SK-N-SH (cell line): ENCODE measurements at regions not wholly inside any gene's neighbourhood (a gene's known extent, or its start where the extent isn't known, plus 50 kb on each side); places are given as distances from the start of the nearest gene placed in this dataset.

Experiments
- CTCF ChIA-PET: fragments of 300-600, 350-600 bp; formaldehyde crosslinking; extraction: SDS; loops from one replicate; lab custom pipeline; 2021; lab: Yijun Ruan, JAX
- POLR2A ChIA-PET: fragments of 350-600 bp; sonication (Branson Sonifier 250); formaldehyde crosslinking; extraction: SDS; loops from one replicate; lab custom pipeline; 2020; ENCODE audit warnings: antibody characterized with exemption, inconsistent platforms; lab: Yijun Ruan, JAX
- DNase-seq: peaks from one replicate; pipeline ENCODE4 v3.0.0; 2012
- H2AFZ ChIP-seq: fragments of 200-600 bp; sonication (generic); 2 replicates; pipeline ENCODE4 v1.8.1; 2016; ENCODE audit warnings: antibody characterized with exemption, mild to moderate bottlenecking, low read depth
- H3F3A ChIP-seq: fragments of 200-600 bp; sonication (generic); replicated peaks from 2 replicates; pipeline ENCODE3; 2016; ENCODE audit warnings: antibody characterized with exemption, mild to moderate bottlenecking; ENCODE audit not compliant: insufficient read depth
- H3K27ac ChIP-seq, 2 experiments: fragments of 200-500 bp in 1 of 2; fragments of 200-600 bp in 1 of 2; sonication (Bioruptor generic) in 1 of 2; sonication (generic), shearing (Covaris generic) in 1 of 2; 2 replicates each; pipeline versions ENCODE4 v1.5.1 to v1.6.1; 2014 to 2016; ENCODE audit warnings: low read depth in 2 of 2, inconsistent platforms in 1 of 2, low read length in 1 of 2, mild to moderate bottlenecking in 1 of 2, mixed read lengths in 1 of 2
- H3K27me3 ChIP-seq: fragments of 200-600 bp; sonication (generic), shearing (Covaris generic); 2 replicates; pipeline ENCODE4 v1.6.1; 2016; ENCODE audit warnings: mixed run types; ENCODE audit not compliant: insufficient read depth
- H3K36me3 ChIP-seq, 2 experiments: fragments of 200-500 bp in 1 of 2; fragments of 200-600 bp in 1 of 2; sonication (Bioruptor generic) in 1 of 2; sonication (generic) in 1 of 2; replicated peaks in 1 of 2; 2 replicates each; pipeline versions ENCODE3 to v1.5.1; 2014 to 2016; ENCODE audit warnings: low read length in 1 of 2, mild to moderate bottlenecking in 1 of 2; ENCODE audit not compliant: insufficient read depth in 2 of 2, control insufficient read depth in 1 of 2
- H3K4me1 ChIP-seq, 2 experiments: fragments of 200-500 bp in 1 of 2; fragments of 200-600 bp in 1 of 2; sonication (Bioruptor generic) in 1 of 2; sonication (generic), shearing (Covaris generic) in 1 of 2; 2 replicates each; pipeline versions ENCODE4 v1.5.1 to v1.6.1; 2014 to 2016; ENCODE audit warnings: low read depth in 1 of 2, low read length in 1 of 2, mixed run types in 1 of 2; ENCODE audit not compliant: insufficient read depth in 2 of 2, control insufficient read depth in 1 of 2
- H3K4me2 ChIP-seq: fragments of 200-600 bp; sonication (generic), shearing (Covaris generic); 2 replicates; pipeline ENCODE4 v1.6.1; 2017; ENCODE audit warnings: mixed run types
- H3K4me3 ChIP-seq, 2 experiments: fragments of 200-500 bp in 1 of 2; fragments of 200-600 bp in 1 of 2; sonication (Bioruptor generic) in 1 of 2; sonication (generic), shearing (Covaris generic) in 1 of 2; 2 replicates each; pipeline versions ENCODE4 v1.5.1 to v1.8.1; 2014 to 2016; ENCODE audit warnings: low read depth in 2 of 2, inconsistent platforms in 1 of 2, low read length in 1 of 2, mild to moderate bottlenecking in 1 of 2, mixed read lengths in 1 of 2, moderate library complexity in 1 of 2
- H3K79me2 ChIP-seq: fragments of 200-600 bp; sonication (generic); 2 replicates; pipeline ENCODE4 v1.8.1; 2017; ENCODE audit warnings: mild to moderate bottlenecking; ENCODE audit not compliant: insufficient read depth
- H3K9ac ChIP-seq: fragments of 200-600 bp; sonication (generic); 2 replicates; pipeline ENCODE4 v1.6.1; 2017; ENCODE audit warnings: mixed run types
- H3K9me2 ChIP-seq: fragments of 200-600 bp; sonication (generic); 2 replicates; pipeline ENCODE4 v1.6.1; 2017; ENCODE audit warnings: mixed run types
- H3K9me3 ChIP-seq: fragments of 200-600 bp; sonication (generic); 2 replicates; pipeline ENCODE4 v1.6.1; 2017; ENCODE audit warnings: mixed run types, mild to moderate bottlenecking, moderate library complexity
- H4K20me1 ChIP-seq: fragments of 200-600 bp; sonication (generic); 2 replicates; pipeline ENCODE4 v1.6.1; 2017; ENCODE audit warnings: mild to moderate bottlenecking, mixed run types; ENCODE audit not compliant: insufficient read depth
- ELF1 ChIP-seq: IDR thresholded peaks from 2 replicates; pipeline ENCODE4 v1.4.0; 2012
- EP300 ChIP-seq, 2 experiments: IDR thresholded peaks; 2 replicates each; pipeline versions ENCODE4 v1.4.0 to v1.6.1; 2012; ENCODE audit warnings: borderline replicate concordance in 1 of 2, low read depth in 1 of 2, low read length in 1 of 2
- FOSL2 ChIP-seq: IDR thresholded peaks from 2 replicates; pipeline ENCODE4 v1.4.0; 2012; ENCODE audit warnings: low read depth, mild to moderate bottlenecking, moderate library complexity, borderline replicate concordance
- FOXM1 ChIP-seq: IDR thresholded peaks from 2 replicates; pipeline ENCODE4 v1.4.0; 2012; ENCODE audit warnings: low read depth, mild to moderate bottlenecking
- GATA2 ChIP-seq: sonication (generic); formaldehyde crosslinking; IDR thresholded peaks from 2 replicates; pipeline ENCODE4 v1.5.0; 2020; ENCODE audit warnings: mild to moderate bottlenecking, missing genetic modification reagents
- IRF3 ChIP-seq: fragments of 150-350 bp; IDR thresholded peaks from 2 replicates; pipeline ENCODE4 v1.6.1; 2016; ENCODE audit warnings: mild to moderate bottlenecking, low read depth, low read length
- JUND ChIP-seq: IDR thresholded peaks from 2 replicates; pipeline ENCODE4 v1.4.0; 2012
- MEF2A ChIP-seq: IDR thresholded peaks from 2 replicates; pipeline ENCODE4 v1.4.0; 2012; ENCODE audit warnings: low read depth, borderline replicate concordance
- MXI1 ChIP-seq: IDR thresholded peaks from 2 replicates; pipeline ENCODE4 v1.6.1; 2012; ENCODE audit warnings: mild to moderate bottlenecking, low read depth, low read length, improper control_type of control experiment
- NFIC ChIP-seq: IDR thresholded peaks from 2 replicates; pipeline ENCODE4 v1.4.0; 2012; ENCODE audit warnings: borderline replicate concordance
- POLR2AphosphoS5 ChIP-seq: IDR thresholded peaks from 2 replicates; pipeline ENCODE4 v1.6.1; 2012; ENCODE audit warnings: low read depth, low read length
- RAD21 ChIP-seq: IDR thresholded peaks from 2 replicates; pipeline ENCODE4 v1.6.1; 2012; ENCODE audit warnings: mild to moderate bottlenecking, low read length
- RCOR1 ChIP-seq: fragments of 150-350 bp; IDR thresholded peaks from 2 replicates; pipeline ENCODE4 v1.6.1; 2017; ENCODE audit warnings: antibody characterized with exemption, low read length
- SIN3A ChIP-seq: IDR thresholded peaks from 2 replicates; pipeline ENCODE4 v1.6.1; 2012; ENCODE audit warnings: low read depth, mild to moderate bottlenecking, low read length, moderate library complexity, borderline replicate concordance
- SMC3 ChIP-seq: IDR thresholded peaks from 2 replicates; pipeline ENCODE4 v1.6.1; 2012; ENCODE audit warnings: low read depth, low read length, improper control_type of control experiment
- TAF1 ChIP-seq: IDR thresholded peaks from 2 replicates; pipeline ENCODE4 v1.6.1; 2012; ENCODE audit warnings: low read depth, mild to moderate bottlenecking, low read length, moderate library complexity, borderline replicate concordance
- USF2 ChIP-seq: fragments of 150-350 bp; IDR thresholded peaks from 2 replicates; pipeline ENCODE4 v1.6.1; 2017; ENCODE audit warnings: antibody characterized with exemption, low read length, low read depth, borderline replicate concordance
- WGBS: methylation state at CpG from one replicate; pipeline ENCODE4 v1.1.6; 2017; ENCODE audit warnings: low lambda C conversion rate; 5-methylcytosine and 5-hydroxymethylcytosine counted together
- TF ChIP-seq, protein P1 (sequence below): IDR thresholded peaks from 2 replicates; pipeline ENCODE4; 2012
- TF ChIP-seq, protein P2 (sequence below): fragments of 200-600 bp; sonication (generic); IDR thresholded peaks from 2 replicates; pipeline ENCODE4 v1.6.1; 2017; ENCODE audit warnings: antibody characterized with exemption, mild to moderate bottlenecking, moderate library complexity

DNA sequence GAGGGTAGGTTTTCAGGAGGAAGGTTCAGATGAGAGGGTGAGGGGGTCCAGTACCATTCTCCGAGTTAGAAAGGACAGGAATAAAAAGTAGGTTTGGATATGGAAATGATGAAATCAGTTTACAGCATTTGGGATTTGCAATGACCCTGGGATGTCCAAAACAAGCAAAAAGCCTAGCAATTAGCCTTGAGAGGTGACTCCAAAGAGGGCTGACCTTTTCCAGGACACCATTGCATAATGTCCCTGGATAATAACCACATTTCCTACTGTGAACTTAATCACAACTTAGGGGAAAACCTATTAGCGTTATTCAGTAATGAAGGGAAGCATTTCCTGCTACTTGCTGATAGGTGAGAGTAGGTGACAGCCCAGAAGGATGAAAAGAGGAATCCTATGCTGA lies 101.4 kb upstream of the ARHGAP42 start:
- 4% methylated on average over 2 of the region's 2 CpGs for WGBS
- CTCF ChIA-PET = no interaction called here

More for the DNA sequence above, 101.4 kb upstream of the ARHGAP42 start:
- POLR2A ChIA-PET = no interaction called here
- H3K9me2 ChIP-seq = no peaks in the 10 kb centered on the region
- no peaks in the 10 kb centered on the region for H3K9me3 ChIP-seq
- no peaks in the 10 kb centered on the region for H4K20me1 ChIP-seq
- H2AFZ ChIP-seq = no peak overlapping the region
- H3K4me3 ChIP-seq = no peak overlapping the region
- no peaks in the 10 kb centered on the region for H3K4me1 ChIP-seq
- no peak overlapping the region for H3K27ac ChIP-seq
- H3K27me3 ChIP-seq = peaks cover 7% of the 10 kb centered on the region; the same call in 1 of the 2 replicates
- no peak overlapping the region for H3K9ac ChIP-seq
- no peak for TF ChIP-seq MEF2A
- no peak for TF ChIP-seq SMC3
- no peak for TF ChIP-seq GATA2
- TF ChIP-seq FOXM1 = no peak
- no peak for TF ChIP-seq POLR2AphosphoS5
- TF ChIP-seq IRF3 = no peak
- TF ChIP-seq MXI1 = no peak
- no peak for TF ChIP-seq FOSL2
- no peak for TF ChIP-seq NFIC
- TF ChIP-seq, protein P1, sequence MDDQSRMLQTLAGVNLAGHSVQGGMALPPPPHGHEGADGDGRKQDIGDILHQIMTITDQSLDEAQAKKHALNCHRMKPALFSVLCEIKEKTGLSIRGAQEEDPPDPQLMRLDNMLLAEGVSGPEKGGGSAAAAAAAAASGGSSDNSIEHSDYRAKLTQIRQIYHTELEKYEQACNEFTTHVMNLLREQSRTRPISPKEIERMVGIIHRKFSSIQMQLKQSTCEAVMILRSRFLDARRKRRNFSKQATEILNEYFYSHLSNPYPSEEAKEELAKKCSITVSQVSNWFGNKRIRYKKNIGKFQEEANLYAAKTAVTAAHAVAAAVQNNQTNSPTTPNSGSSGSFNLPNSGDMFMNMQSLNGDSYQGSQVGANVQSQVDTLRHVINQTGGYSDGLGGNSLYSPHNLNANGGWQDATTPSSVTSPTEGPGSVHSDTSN = no peak
- TF ChIP-seq RCOR1 = no peak
- TF ChIP-seq ELF1 = no peak
- no peak for TF ChIP-seq TAF1
- no peak for TF ChIP-seq SIN3A
- TF ChIP-seq USF2 = no peak
- TF ChIP-seq, protein P2, sequence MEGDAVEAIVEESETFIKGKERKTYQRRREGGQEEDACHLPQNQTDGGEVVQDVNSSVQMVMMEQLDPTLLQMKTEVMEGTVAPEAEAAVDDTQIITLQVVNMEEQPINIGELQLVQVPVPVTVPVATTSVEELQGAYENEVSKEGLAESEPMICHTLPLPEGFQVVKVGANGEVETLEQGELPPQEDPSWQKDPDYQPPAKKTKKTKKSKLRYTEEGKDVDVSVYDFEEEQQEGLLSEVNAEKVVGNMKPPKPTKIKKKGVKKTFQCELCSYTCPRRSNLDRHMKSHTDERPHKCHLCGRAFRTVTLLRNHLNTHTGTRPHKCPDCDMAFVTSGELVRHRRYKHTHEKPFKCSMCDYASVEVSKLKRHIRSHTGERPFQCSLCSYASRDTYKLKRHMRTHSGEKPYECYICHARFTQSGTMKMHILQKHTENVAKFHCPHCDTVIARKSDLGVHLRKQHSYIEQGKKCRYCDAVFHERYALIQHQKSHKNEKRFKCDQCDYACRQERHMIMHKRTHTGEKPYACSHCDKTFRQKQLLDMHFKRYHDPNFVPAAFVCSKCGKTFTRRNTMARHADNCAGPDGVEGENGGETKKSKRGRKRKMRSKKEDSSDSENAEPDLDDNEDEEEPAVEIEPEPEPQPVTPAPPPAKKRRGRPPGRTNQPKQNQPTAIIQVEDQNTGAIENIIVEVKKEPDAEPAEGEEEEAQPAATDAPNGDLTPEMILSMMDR = no peak
- TF ChIP-seq RAD21 = no peak
- TF ChIP-seq EP300 (IDR thresholded peaks at IDR 0.05; ENCODE audit: borderline replicate concordance in 1 of 2, low read depth in 1 of 2, low read length in 1 of 2) = no peak
- TF ChIP-seq JUND = no peak
- no peak for DNase-seq
- no peaks in the 10 kb centered on the region for H3K36me3 ChIP-seq
- no peaks in the 10 kb centered on the region for H3F3A ChIP-seq
- H3K79me2 ChIP-seq = no peaks in the 10 kb centered on the region
- H3K4me2 ChIP-seq = no peak overlapping the region
